ENCODE measurements at regions not wholly inside any gene's neighbourhood (a gene's known extent, or its start where the extent isn't known, plus 50 kb on each side); places are given as distances from the start of the nearest gene placed in this dataset.

- 53 to 66% methylated on average over 4 to 5 of the region's 5 CpGs for WGBS, 2 donors
- Histone ChIP-seq H3K4me1 (no peaks in the 10 kb centered on the region), H3K9me3 (no peaks in the 10 kb centered on the region), H3K27ac (peak overlapping the region in 1 of 4 donors; percentile 12), H3K36me3 (replicated peaks in 1 of 2; ENCODE audit: insufficient read depth in 1 of 2, low read depth in 2 of 2) (no peaks in the 10 kb centered on the region), H3K4me3 (no peak overlapping the region), H3K27me3 (no peaks in the 10 kb centered on the region)
- intact Hi-C loops (cut with DNase I) = no loop called here
- DNase-seq = no peak
- no peak for ATAC-seq
- no peak for TF ChIP-seq POLR2A (IDR thresholded peaks at IDR 0.05)
- no peak for TF ChIP-seq CTCF (IDR thresholded peaks at IDR 0.05)
Measured at GRCh38 chr5:2184026-2184366, 301.3 kb upstream of the IRX4 start.

GRCh38 chr5:2183154-2184025, 300.7 kb upstream of the IRX4 start:
- 30 to 47% methylated on average over 17 of the region's 17 CpGs for WGBS, 2 donors

GRCh38 chr5:2182020-2182419, 299.3 kb upstream of the IRX4 start:
- DNase-seq = no peak
- no peak for ATAC-seq
- Histone ChIP-seq H3K4me3 (no peak overlapping the region), H3K4me1 (no peaks in the 10 kb centered on the region), H3K36me3 (replicated peaks in 1 of 2; ENCODE audit: insufficient read depth in 1 of 2, low read depth in 2 of 2) (no peaks in the 10 kb centered on the region), H3K27ac (no peak overlapping the region), H3K27me3 (no peaks in the 10 kb centered on the region), H3K9me3 (no peaks in the 10 kb centered on the region)
- no peak for TF ChIP-seq POLR2A (IDR thresholded peaks at IDR 0.05)
- no peak for TF ChIP-seq CTCF (IDR thresholded peaks at IDR 0.05)
- intact Hi-C loops (cut with DNase I) = no loop called here
- 77 to 81% methylated on average over 4 to 5 of the region's 5 CpGs for WGBS, 2 donors

More at GRCh38 chr5:2183154-2184025, 300.7 kb upstream of the IRX4 start:
- intact Hi-C loops (cut with DNase I) = no loop called here
- H3K4me3 ChIP-seq = no peak overlapping the region
- DNase-seq (no peak), ATAC-seq (no peak)
- no peaks in the 10 kb centered on the region for H3K9me3 ChIP-seq
- no peaks in the 10 kb centered on the region for H3K36me3 ChIP-seq (replicated peaks in 1 of 2; ENCODE audit: insufficient read depth in 1 of 2, low read depth in 2 of 2)
- H3K27me3 ChIP-seq = no peaks in the 10 kb centered on the region
- peak overlapping the region in 1 of 4 donors; percentile 12 for H3K27ac ChIP-seq
- TF ChIP-seq CTCF (IDR thresholded peaks at IDR 0.05) (no peak), POLR2A (IDR thresholded peaks at IDR 0.05) (no peak)
- no peaks in the 10 kb centered on the region for H3K4me1 ChIP-seq

GRCh38 chr5:2181557-2181956, 298.8 kb upstream of the IRX4 start:
- H3K9me3 ChIP-seq = no peaks in the 10 kb centered on the region
- H3K4me3 ChIP-seq = no peak overlapping the region
- H3K4me1 ChIP-seq = no peaks in the 10 kb centered on the region
- no peak for ATAC-seq
- H3K27me3 ChIP-seq = no peaks in the 10 kb centered on the region
- DNase-seq = no peak
- intact Hi-C loops (cut with DNase I) = no loop called here
- no peak for TF ChIP-seq POLR2A (IDR thresholded peaks at IDR 0.05)
- TF ChIP-seq CTCF (IDR thresholded peaks at IDR 0.05) = no peak
- no peak overlapping the region for H3K27ac ChIP-seq
- 74 to 83% methylated on average over 16 to 17 of the region's 17 CpGs for WGBS, 2 donors
- no peaks in the 10 kb centered on the region for H3K36me3 ChIP-seq (replicated peaks in 1 of 2; ENCODE audit: insufficient read depth in 1 of 2, low read depth in 2 of 2)

GRCh38 chr5:2181149-2181548, 298.4 kb upstream of the IRX4 start:
- Histone ChIP-seq H3K27me3 (no peaks in the 10 kb centered on the region), H3K9me3 (no peaks in the 10 kb centered on the region), H3K4me3 (no peak overlapping the region), H3K27ac (no peak overlapping the region), H3K4me1 (no peaks in the 10 kb centered on the region), H3K36me3 (replicated peaks in 1 of 2; ENCODE audit: insufficient read depth in 1 of 2, low read depth in 2 of 2) (no peaks in the 10 kb centered on the region)
- no peak for DNase-seq
- intact Hi-C loops (cut with DNase I) = no loop called here
- no peak for ATAC-seq
- 48 to 57% methylated on average over 4 to 8 of the region's 8 CpGs for WGBS, 2 donors
- TF ChIP-seq POLR2A (IDR thresholded peaks at IDR 0.05) (no peak), CTCF (IDR thresholded peaks at IDR 0.05) (no peak)

All from body of pancreas (tissue), 4 donors.